Peyer's patch (tissue), 4 donors: ENCODE measurements at regions not wholly inside any gene's neighbourhood (a gene's known extent, or its start where the extent isn't known, plus 50 kb on each side); places are given as distances from the start of the nearest gene placed in this dataset.

ENCODE experiments used
- CTCF ChIP-seq, 6 experiments: fragments of 450-650 bp in 4 of 6; fragments of 200-600 bp in 2 of 6; sonication (generic) in 1 of 6; IDR thresholded peaks; one replicate each; pipeline ENCODE4 v1.5.1; 2017 to 2019; ENCODE audit warnings: antibody characterized with exemption in 6 of 6, mild to moderate bottlenecking in 3 of 6, moderate library complexity in 1 of 6
- POLR2A ChIP-seq, 2 donors: fragments of 450-650 bp; IDR thresholded peaks; one replicate each; pipeline ENCODE4 v1.5.1; 2017; ENCODE audit warnings: antibody characterized with exemption in 2 of 2, mild to moderate bottlenecking in 2 of 2, moderate library complexity in 2 of 2

DNA sequence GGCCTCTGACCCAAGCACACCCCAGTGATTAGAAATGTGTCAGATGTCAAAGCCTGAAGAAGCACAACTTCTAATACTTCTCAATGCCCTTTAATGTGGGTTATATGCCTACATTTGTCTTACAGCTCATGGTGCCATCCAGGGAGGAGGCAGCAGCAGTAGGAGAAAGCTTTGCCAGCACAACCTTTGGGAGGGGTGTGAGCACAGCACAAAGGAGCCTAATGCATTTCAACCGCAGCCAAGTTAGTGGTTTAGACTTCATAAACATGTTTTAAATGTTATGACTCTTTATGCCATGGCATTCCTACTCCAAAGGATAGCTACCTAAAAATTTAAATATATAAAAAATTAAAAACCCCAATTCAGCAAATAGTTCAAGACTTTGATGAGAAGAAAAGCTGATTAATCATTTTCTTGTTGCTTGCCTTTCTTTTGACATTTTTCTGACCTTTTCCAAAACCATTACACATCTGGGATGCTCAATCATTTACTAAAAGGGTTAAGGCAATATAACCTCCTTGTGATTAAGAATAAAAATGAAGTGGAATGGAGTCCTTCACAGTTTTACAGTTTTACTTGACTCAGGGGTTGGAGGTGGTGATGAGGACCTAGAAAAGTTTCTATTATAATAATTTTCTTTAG is 142.7 kb downstream of the DLEU7 start:
- TF ChIP-seq CTCF (IDR thresholded peaks at IDR 0.05), result no peak
- no peak for TF ChIP-seq POLR2A (IDR thresholded peaks at IDR 0.05)
